ENCODE measurements at regions not wholly inside any gene's neighbourhood (a gene's known extent, or its start where the extent isn't known, plus 50 kb on each side); places are given as distances from the start of the nearest gene placed in this dataset.

GRCh38 chr6:72547020-72547419 is 74.8 kb upstream of the KCNQ5 start:
- Mint-ChIP-seq H3K27ac (ENCODE audit: unreplicated experiment) (no peak overlapping the region), H3K4me3 (ENCODE audit: unreplicated experiment) (no peak overlapping the region), H3K9me3 (ENCODE audit: unreplicated experiment) (peaks cover 7% of the 10 kb centered on the region), H3K36me3 (ENCODE audit: unreplicated experiment) (no peaks in the 10 kb centered on the region), H3K4me1 (ENCODE audit: unreplicated experiment) (peaks cover 4% of the 10 kb centered on the region), H3K27me3 (ENCODE audit: unreplicated experiment) (no peaks in the 10 kb centered on the region)
- DNase-seq (ENCODE audit: extremely low spot score, unreplicated experiment), result no peak
- no peak for TF ChIP-seq CTCF (IDR thresholded peaks at IDR 0.05)

GRCh38 chr6:72551470-72551869 is 70.4 kb upstream of the KCNQ5 start:
- no peak for DNase-seq (ENCODE audit: extremely low spot score, unreplicated experiment)
- Mint-ChIP-seq H3K4me1 (ENCODE audit: unreplicated experiment) (peaks cover 38% of the 10 kb centered on the region), H3K27ac (ENCODE audit: unreplicated experiment) (no peak overlapping the region), H3K36me3 (ENCODE audit: unreplicated experiment) (no peaks in the 10 kb centered on the region), H3K27me3 (ENCODE audit: unreplicated experiment) (no peaks in the 10 kb centered on the region), H3K9me3 (ENCODE audit: unreplicated experiment) (no peaks in the 10 kb centered on the region), H3K4me3 (ENCODE audit: unreplicated experiment) (no peak overlapping the region)
- TF ChIP-seq CTCF (IDR thresholded peaks at IDR 0.05), result no peak

GRCh38 chr6:72552938-72553337 is 68.9 kb upstream of the KCNQ5 start:
- H3K9me3 Mint-ChIP-seq (ENCODE audit: unreplicated experiment), result no peaks in the 10 kb centered on the region
- no peak overlapping the region for H3K4me3 Mint-ChIP-seq (ENCODE audit: unreplicated experiment)
- no peak for DNase-seq (ENCODE audit: extremely low spot score, unreplicated experiment)
- no peaks in the 10 kb centered on the region for H3K36me3 Mint-ChIP-seq (ENCODE audit: unreplicated experiment)
- no peak for TF ChIP-seq CTCF (IDR thresholded peaks at IDR 0.05)
- H3K27ac Mint-ChIP-seq (ENCODE audit: unreplicated experiment), result peak overlapping the region; percentile 81
- peaks cover 38% of the 10 kb centered on the region for H3K4me1 Mint-ChIP-seq (ENCODE audit: unreplicated experiment)
- no peaks in the 10 kb centered on the region for H3K27me3 Mint-ChIP-seq (ENCODE audit: unreplicated experiment)

GRCh38 chr6:72553531-72554511 is 68.0 kb upstream of the KCNQ5 start:
- no peak for TF ChIP-seq CTCF (IDR thresholded peaks at IDR 0.05)
- Mint-ChIP-seq H3K36me3 (ENCODE audit: unreplicated experiment) (no peaks in the 10 kb centered on the region), H3K9me3 (ENCODE audit: unreplicated experiment) (no peaks in the 10 kb centered on the region), H3K4me1 (ENCODE audit: unreplicated experiment) (peaks cover 38% of the 10 kb centered on the region), H3K4me3 (ENCODE audit: unreplicated experiment) (peak overlapping the region; percentile 4), H3K27ac (ENCODE audit: unreplicated experiment) (peak overlapping the region; percentile 81), H3K27me3 (ENCODE audit: unreplicated experiment) (no peaks in the 10 kb centered on the region)
- DNase-seq (ENCODE audit: extremely low spot score, unreplicated experiment), result no peak

- no peak overlapping the region for H3K4me3 Mint-ChIP-seq (ENCODE audit: unreplicated experiment)
- no peak for TF ChIP-seq CTCF (IDR thresholded peaks at IDR 0.05)
- H3K36me3 Mint-ChIP-seq (ENCODE audit: unreplicated experiment), result no peaks in the 10 kb centered on the region
- peaks cover 39% of the 10 kb centered on the region for H3K4me1 Mint-ChIP-seq (ENCODE audit: unreplicated experiment)
- no peaks in the 10 kb centered on the region for H3K9me3 Mint-ChIP-seq (ENCODE audit: unreplicated experiment)
- H3K27me3 Mint-ChIP-seq (ENCODE audit: unreplicated experiment), result no peaks in the 10 kb centered on the region
- DNase-seq (ENCODE audit: extremely low spot score, unreplicated experiment), result no peak
- H3K27ac Mint-ChIP-seq (ENCODE audit: unreplicated experiment), result peak overlapping the region; percentile 81
These were observed 67.1 kb upstream of the KCNQ5 start for GRCh38 chr6:72554761-72555221.
